ENCODE measurements at regions not wholly inside any gene's neighbourhood (a gene's known extent, or its start where the extent isn't known, plus 50 kb on each side); places are given as distances from the start of the nearest gene placed in this dataset.

GRCh38 chr16:87127766-87128147 lies 189.4 kb downstream of the C16orf95 start:
- TF ChIP-seq MAX (IDR thresholded peaks at IDR 0.05; ENCODE audit: low read depth, low read length) (no peak), POLR2A (IDR thresholded peaks at IDR 0.05; ENCODE audit: low read depth, low read length) (no peak), EP300 (IDR thresholded peaks at IDR 0.05; ENCODE audit: borderline replicate concordance in 1 of 2, control insufficient read depth in 1 of 2, low read depth in 2 of 2, low read length in 2 of 2) (no peak), KDM1A (IDR thresholded peaks at IDR 0.05; ENCODE audit: borderline replicate concordance) (no peak), ATF2 (IDR thresholded peaks at IDR 0.05; ENCODE audit: low read length) (no peak), HDAC6 (IDR thresholded peaks at IDR 0.05; ENCODE audit: unreplicated experiment) (no peak), EGR1 (IDR thresholded peaks at IDR 0.05; ENCODE audit: borderline replicate concordance in 1 of 2, low read depth in 2 of 2, low read length in 2 of 2) (no peak), CTCF (IDR thresholded peaks at IDR 0.05 in 2 of 3, conservative IDR thresholded peaks at IDR 0.05 in 1 of 3; ENCODE audit: control insufficient read depth in 2 of 3, extremely low read depth in 1 of 3, insufficient read depth in 1 of 3, low read depth in 3 of 3, low read length in 3 of 3) (no peak), POLR2AphosphoS2 (IDR thresholded peaks at IDR 0.05; ENCODE audit: low read depth, low read length) (no peak)
